HG03571 (cell line): ENCODE measurements at regions not wholly inside any gene's neighbourhood (a gene's known extent, or its start where the extent isn't known, plus 50 kb on each side); places are given as distances from the start of the nearest gene placed in this dataset.

Experiments
- ATAC-seq: cut with Tn5 transposase; IDR thresholded peaks from one replicate; pipeline ENCODE4 v1.9.1; 2021; ENCODE audit not compliant: unreplicated experiment

DNA sequence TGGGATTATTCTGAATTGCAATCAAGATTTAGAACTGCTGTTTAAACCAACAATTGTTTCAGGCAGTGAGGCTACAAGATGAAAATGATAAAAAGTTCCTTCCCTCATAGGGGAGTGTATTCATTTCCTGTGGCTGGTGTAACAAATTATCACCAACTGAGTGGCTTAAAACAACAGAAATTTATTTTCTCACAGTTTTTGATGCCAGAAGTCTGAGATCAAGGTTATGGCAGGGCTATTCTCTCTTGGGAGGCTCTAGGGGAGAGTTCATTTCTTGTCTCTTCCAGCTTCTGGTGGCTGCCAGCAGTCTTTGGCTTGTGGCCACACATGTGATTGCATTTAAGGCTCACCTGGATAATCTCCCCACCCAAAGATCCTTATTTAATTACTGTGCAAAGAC is 290.5 kb upstream of the ZSWIM2 start:
- ATAC-seq: no peak

DNA sequence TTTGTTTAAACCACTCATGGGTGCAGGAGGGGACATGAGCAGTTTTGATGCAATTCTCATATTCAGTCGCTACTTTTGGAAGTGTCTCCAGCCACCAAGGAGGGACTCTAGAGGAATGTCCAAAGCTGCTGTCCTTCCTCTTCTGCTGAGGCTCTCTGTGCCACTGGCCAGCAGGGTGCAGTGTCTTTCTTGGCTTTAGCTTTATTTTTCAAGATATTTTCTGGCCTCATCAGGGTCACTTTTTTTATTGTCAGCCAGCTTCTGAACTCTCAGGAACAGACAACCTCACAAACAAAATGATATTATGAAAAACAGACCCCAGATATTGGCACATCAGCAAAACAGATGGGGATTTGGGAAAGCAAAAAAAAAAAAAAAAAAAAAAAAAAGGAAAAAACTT is 289.3 kb upstream of the ZSWIM2 start:
- ATAC-seq: peak; percentile 59

DNA sequence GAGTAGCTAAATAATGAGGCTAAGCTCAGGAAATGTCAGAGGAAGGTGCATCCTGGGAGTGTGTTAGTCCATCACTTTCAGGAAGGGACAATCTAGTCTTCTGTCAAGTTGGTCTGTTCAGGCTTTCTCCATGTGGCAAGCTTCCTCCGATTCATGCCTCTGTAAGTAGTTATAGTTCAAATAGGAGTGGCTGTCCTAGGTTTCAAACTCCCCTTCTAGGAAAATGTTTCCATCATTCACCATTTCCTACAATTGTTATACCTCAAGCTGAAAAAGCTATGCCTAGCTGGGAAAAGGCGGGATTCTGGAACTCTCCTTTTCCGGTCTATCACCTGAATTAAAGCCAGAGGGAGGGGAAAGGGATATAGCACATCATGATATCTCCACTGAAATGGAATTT is 287.7 kb upstream of the ZSWIM2 start:
- no peak for ATAC-seq

DNA sequence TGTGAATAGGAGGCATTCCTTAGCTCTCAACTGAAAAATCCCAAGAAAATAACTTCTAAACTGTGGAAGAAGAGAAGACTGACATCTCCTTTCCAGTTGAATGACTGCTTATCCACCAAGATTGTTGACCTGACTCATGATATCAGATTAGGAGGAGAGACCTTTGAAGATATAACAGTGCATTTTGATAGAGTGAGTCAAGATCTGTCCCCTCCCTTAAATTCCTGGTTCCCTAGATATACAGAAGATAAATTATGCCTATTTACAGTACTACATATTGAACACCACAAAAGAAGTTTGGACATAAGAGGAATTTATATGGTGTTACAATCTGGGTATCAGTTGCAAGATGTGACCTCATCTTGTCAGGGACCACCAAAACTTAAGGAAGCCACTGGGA is 285.3 kb upstream of the ZSWIM2 start:
- ATAC-seq: no peak

DNA sequence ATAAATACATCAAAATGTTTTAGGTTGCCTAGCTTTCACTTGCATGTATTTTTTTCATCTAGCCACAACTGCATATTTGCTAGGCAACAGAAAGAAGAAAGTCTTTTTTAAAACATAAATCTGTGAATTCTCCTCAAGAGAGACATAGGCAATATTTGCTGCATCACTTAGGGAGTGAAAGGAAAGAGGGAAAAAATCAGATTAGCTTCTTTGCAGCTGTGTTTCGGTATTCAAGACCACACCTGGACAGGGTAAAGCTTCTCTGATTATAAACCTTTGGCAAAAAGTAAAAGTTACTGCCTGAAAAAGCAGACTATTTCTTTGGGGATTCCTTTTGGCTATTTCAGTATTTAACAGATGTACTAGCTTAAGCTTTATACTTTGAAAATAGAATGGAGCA is 280.9 kb upstream of the ZSWIM2 start:
- ATAC-seq: no peak

DNA sequence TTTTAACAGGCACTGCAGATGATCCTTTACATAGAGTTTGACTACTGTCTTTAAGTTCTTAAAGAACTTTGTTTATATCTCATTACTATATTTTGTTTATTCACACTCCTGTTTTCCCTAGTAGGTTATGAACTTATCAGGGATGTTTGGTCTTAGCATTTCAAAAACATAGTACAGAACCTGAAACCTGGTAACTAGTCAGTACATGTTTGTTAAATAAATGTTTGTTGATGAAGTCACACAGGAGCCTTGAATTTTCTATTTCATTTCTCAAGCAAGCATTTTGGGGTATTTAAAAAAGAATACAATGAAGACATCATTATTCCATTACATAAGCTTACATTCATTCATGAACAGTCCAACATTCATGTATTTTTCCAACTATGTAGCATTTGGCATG is 280.3 kb upstream of the ZSWIM2 start:
- no peak for ATAC-seq

DNA sequence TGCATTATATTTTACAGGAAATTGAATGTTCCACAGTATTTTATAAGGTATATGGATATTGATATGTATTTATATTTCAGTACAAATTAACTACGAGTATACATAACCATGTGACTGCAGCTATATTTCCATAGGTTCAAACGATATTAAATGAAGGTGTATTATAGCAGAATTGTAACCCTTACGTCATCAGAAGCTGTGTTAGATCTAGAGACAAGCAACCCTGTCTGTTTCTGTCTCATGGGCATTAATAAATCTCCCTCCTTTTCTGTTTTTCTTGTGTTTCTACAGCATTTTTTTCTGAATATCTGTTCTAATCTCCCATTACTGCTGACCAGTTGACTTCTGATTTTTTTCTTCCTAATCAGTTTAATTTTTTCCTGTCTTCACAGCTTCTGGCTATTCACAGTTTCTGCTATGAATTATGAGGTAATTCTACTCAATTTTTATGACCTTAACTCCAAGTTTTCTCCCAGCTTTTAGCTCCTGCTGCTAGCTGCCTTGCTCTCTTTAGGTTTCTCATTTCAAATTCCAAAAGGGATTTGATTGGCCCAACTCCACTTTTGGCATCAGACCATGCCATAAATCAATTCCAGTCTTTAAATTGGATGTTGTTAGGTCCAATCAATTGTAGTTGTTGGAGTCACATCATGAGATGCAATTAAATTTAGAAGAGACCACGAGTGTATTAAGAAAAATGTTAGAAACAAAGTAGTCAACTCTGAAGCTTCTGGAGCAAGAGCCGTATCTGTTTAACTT is 277.5 kb upstream of the ZSWIM2 start:
- no peak for ATAC-seq

DNA sequence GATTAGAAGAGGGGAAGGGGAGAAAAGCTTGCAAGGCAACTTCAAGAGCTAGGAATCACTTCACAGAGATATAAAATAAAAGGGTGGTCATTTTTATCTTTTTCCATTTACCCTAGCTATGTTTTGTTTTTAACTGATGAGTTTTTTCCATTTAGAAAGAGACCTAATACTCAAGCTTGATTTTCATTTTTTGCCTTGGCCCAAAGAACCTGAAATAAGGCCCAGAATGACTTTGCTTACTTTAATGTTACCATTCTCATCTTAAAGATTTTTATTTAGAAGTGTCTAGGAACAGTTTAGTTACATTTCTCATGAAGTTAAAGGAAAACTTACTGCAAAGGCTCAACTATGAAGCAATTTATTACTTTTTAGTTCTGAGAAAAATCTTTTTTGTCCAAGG is 276.3 kb upstream of the ZSWIM2 start:
- ATAC-seq: no peak

DNA sequence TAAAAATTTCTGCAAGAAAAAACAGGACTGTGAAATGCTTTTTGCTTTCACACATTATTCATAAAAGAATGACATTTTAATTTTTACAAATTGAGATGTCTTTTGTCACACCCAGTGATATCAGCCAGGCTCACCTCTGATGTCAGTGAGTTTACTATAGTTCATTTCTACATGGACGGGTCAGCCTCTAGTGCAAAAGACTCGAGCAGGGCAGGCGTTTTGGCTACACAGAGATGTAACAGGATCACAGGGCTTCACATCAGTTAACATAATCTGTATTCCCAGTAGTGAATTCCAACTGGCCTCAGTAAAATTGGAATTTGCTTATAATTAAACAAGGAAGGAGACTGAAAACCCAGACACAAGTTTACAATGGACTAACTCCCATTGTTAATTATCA is 275.6 kb upstream of the ZSWIM2 start:
- no peak for ATAC-seq

DNA sequence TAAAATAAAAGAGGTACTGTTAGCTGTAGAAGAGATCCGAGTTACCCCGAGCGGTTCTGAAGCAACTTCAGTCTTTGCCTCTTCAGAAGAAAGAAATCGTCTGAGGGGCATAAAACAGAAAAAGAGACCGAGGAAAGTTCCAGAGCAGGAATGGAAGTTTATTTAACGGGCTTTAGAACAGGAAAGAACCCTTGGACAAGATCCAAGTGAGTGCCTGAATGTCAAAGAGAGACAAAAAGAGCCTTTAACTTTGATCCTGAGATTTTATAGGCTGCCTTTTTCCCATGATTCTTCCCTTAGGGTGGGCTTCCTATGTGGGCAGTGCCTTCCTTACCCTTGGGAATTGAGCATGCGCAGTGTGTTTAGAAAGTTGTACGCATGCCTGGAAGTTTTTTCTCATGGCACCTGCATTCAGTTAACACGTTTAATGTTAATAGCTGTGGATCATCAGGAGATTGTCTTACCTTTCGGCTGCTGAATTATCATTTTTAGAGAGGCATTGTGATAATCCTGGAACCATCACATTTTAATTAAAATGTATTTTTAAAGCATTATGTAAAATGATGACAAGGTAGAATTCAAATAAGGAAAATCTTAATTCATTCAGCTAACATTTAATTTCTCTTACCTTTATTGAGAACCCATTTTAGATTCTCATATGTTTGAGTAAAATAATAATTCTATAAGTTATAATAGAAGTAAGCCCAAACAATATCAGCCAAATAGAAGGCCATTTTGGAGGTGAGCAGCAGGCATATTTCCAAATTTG is 269.5 kb upstream of the ZSWIM2 start:
- no peak for ATAC-seq

DNA sequence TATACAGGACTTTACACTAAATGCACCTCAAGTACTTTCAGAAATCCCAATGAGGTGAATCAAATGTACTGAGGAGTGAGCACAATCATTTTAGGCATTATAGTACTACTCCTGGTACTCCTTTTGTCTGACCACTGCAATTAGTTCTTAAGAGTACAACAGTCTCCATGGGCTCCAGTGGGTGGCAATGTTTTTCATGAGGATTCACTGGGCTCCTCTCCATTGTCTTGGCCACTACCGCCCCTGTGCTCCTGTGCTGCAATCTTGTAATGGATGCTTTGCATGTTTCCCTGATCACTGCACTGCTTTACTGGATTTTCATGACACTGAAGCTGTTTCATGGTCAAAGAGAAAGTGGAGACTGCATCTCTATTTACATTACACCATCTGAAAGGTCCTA is 268.5 kb upstream of the ZSWIM2 start:
- ATAC-seq: no peak

DNA sequence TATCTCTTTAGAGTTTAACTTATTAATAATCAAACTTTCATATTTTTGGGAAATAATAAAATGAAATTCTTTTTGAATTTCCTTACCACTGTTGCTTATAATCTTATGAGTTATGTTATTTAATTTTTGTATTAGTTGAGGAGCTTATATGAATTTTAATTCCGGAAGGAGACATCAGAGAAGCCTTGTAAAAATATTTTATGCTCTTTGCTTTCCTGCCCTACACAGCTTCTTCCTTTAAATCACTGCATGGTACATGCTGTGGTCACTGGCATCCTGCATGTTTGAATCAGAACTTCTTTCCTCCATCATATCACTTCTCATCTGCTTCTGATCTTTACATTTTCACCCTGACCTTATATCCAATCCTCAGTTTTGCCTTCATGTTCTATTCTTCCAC is 266.7 kb upstream of the ZSWIM2 start:
- ATAC-seq: no peak

DNA sequence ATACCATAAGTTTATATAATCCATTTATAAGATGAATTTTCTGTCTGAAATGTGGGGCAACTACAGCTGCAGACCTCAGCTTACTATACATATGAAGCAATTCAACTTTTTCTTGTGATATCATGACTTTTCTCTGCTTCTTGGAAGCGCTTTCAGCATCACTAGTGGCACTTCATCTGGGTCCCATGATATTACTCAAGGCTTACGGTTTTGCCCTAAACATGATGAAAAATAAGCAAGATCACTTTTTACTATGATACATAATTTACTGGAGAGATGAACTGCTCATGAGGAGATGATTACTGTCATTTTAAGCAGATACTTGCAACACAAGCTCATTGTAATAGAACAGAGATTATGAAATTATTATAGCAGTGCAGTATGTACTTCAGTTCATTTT is 258.0 kb upstream of the ZSWIM2 start:
- ATAC-seq: no peak

DNA sequence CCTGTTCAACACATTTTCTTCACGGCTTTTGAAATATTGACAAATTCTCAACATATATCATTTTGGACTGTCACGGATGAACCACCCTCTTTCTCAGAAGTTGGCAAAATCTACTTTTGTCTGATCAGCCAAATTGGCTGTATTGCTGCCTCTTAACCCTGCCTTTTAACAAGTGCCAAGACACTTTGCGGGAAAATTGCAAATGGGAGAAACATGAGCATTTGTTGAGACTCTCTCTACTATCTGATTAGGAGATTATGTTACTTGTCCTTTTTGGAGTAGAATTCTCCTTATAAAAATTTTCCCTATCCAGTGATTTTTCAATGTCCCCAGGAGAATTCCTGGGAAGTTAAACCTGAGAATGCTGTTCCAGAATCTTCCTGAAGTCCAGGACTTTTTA is 256.2 kb upstream of the ZSWIM2 start:
- no peak for ATAC-seq

DNA sequence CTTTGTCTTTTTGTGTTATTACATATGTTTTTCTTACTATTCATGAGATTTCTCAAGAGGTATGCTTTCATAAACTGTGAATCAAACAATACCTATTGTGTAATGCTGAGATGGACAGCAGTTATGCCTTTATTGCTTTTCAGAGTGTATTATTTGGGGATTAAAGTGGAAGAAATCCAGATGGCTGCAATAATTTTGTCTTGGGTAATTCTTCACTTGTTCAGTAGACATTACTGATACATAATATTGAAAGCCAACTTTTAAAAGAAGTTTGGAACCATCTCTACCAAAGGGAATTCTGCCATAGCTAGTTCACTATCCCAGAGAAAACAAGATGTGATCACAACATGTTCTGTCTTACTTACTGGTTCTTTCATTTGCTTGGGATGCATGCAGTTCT is 253.4 kb upstream of the ZSWIM2 start:
- no peak for ATAC-seq

DNA sequence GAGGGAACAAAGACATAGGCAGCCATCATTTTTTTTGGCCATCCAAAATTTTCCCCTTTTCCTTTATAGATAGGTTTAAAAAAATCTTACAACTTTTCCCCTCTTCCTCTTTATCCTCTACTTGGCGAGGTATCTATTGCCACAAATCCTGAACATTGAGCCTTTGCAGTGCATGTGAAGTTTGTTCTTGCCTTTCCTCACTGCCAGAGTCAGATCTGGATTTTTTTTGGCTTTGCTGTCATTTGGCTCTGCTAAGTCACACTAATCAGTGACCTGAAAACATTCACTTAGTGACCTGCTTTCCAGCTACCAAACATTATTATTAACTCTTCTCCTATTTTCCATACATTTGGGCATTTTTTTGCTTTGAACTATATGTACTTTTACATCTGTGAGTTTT is 249.2 kb upstream of the ZSWIM2 start:
- no peak for ATAC-seq

DNA sequence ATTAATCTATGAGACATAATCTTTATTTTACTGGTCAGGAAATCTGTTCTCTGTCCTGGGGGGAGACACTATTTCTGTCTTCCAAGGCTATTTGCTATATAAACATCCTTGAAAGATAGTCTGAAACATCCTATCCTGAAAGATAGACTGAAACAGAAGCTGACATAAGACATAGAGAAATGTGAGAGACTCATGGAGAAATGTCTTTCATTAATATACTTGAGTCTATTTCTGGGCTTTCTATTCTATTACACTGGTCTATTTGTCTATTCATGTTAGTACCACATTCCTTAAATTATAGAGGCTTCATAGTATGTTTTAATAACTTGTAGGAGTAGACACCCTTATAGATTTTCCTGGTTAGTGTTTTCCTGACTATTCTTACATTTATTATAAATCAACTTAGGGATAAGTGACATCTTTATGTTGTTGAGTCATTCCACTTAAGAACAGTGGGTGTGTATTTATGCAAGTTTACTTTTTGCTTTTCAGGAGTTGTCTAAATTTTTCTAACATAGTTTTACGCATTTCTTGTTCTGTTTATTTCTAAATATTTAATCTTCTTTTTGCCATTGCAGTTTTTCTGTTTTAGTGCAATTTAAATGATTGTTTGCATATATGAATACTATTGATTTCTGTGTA is 244.9 kb upstream of the ZSWIM2 start:
- no peak for ATAC-seq

DNA sequence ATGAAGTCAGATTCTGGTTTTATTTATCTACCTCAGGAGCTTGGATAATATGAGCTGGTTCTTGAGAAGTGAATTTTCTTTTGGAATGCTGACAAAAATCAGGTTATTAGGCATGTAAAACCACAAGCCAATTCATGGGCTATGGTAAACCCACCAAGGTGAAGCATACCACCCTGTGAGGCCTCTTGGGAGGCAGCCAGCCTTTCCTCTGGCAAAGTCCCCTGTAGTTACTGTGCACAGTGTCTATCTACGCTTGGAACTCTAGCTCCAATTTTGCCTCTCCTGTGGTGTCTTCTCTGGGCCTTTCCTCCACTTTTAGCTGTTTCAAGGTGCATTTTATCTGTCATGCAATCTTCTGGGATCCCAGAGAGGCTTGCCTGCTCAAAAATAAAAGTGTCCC is 242.7 kb upstream of the ZSWIM2 start:
- ATAC-seq: no peak

DNA sequence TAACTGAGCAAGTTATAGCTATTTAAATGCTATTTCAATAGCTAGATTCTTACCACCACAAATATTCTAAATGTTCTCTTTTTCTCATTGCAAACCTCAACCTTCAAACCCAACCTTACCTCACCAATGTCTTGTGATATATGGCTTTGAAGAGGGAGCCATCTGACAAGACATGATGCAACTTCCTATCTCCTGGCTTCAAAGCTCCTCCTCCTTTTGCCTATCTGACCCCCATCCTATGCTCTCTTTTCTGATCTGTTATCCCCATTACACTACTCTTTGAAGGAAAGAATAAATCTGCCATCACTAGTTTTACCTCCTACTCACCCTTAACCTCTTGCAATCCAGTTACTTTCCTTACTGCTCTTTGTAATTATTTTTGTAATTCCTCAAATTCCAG is 235.6 kb upstream of the ZSWIM2 start:
- no peak for ATAC-seq

DNA sequence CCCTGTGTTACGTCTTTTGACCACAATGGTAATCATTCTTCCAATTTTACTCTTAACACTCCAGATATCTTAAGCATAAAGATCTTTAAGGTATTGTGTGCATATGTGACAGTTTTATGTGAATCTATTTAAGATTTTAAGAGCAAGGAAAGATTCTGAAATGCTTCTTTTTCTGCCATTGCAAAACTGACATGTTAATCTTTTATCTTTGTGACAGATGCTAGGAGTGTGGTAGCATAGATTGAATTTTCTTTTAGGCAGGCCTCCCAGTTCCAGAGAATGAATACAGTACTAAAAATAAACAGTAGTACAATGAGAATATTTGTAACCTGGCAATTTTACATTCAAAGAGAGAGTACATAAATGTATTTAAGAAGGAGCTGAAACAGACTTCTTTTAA is 232.5 kb upstream of the ZSWIM2 start:
- no peak for ATAC-seq

DNA sequence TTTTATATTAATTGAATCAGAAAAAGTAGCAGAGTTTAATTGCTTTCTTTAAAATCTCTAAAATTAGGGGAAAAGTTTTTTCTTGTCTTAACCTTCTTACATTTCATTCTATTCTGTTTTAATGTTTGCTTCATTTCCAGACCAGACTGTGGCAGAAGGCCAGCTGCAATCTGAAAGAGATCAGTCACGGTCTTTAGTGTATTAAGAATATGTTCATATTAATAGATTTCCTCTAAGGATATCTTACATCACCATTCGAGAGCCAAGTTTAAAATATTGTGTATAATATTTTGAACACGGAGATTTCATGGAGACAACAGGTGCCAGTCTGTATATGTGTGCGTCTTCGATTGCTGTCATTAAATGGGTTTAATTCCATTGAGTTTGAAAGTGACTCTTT is 230.9 kb upstream of the ZSWIM2 start:
- no peak for ATAC-seq

DNA sequence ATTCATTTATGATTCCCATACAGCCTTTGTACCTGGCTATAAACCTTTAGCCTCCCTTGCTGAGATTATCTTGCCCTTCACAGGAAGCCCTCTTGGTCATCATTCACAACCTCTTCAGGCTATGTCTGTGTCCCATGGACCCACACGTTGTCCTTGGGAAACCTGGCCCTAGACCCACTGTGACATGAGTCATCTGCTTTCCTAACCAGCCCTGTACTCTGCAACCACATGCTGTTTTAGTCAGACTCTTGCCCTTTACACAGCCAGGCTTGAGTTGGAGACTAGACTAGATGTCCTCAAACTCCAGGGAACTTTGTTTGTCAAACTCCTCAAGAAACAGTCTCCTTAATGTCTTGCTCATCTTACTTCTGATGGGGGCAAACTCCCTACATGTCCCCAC is 229.3 kb upstream of the ZSWIM2 start:
- no peak for ATAC-seq
